Spleen (tissue), 7 donors: ENCODE measurements at regions not wholly inside any gene's neighbourhood (a gene's known extent, or its start where the extent isn't known, plus 50 kb on each side); places are given as distances from the start of the nearest gene placed in this dataset.

Source experiments
- POLR2A ChIP-seq, 3 donors: fragments of 450-650 bp; IDR thresholded peaks; one replicate each; pipeline ENCODE4 v1.5.1; 2017; ENCODE audit warnings: antibody characterized with exemption in 3 of 3, mild to moderate bottlenecking in 1 of 3
- TF ChIP-seq, protein P1 (sequence below), 11 experiments: fragments of 200-600 bp in 7 of 11; fragments of 450-650 bp in 4 of 11; sonication (generic) in 4 of 11; IDR thresholded peaks in 8 of 11; conservative IDR thresholded peaks in 3 of 11; 1 replicate in 7 of 11; 2 replicates in 4 of 11; pipeline versions ENCODE4 v1.4.0 to v1.8.0; 2016 to 2021; ENCODE audit warnings: antibody characterized with exemption in 11 of 11, inconsistent platforms in 4 of 11, mild to moderate bottlenecking in 1 of 11
- donor health status: DM: no; HTN: no; CAD: no; lungs with moderate emphysema.
- donor health status: DM: no; HTN: no; CAD: no.
- donor health status: DM: no; HTN: no; CAD: no.

DNA sequence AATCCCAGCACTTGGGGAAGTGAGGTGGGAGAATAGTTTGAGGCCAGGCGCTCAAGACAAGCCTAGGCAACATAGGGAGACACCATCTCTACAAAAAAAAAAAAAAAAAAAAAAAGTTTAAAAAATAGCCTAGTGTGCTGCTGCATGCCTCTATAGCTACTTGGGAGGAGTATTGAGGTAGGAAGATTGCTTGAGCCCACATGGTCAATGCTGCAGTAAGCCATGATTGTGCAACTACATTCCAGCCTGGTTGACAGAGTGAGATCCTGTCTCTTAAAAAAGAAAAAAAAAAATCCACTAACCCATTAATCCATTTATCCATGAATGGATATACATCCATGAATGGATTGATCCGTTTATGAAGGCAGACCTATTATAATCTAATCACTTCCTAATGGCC lies 1064.6 kb upstream of the EYS start:
- no peak for TF ChIP-seq POLR2A (IDR thresholded peaks at IDR 0.05)
- TF ChIP-seq, protein P1, sequence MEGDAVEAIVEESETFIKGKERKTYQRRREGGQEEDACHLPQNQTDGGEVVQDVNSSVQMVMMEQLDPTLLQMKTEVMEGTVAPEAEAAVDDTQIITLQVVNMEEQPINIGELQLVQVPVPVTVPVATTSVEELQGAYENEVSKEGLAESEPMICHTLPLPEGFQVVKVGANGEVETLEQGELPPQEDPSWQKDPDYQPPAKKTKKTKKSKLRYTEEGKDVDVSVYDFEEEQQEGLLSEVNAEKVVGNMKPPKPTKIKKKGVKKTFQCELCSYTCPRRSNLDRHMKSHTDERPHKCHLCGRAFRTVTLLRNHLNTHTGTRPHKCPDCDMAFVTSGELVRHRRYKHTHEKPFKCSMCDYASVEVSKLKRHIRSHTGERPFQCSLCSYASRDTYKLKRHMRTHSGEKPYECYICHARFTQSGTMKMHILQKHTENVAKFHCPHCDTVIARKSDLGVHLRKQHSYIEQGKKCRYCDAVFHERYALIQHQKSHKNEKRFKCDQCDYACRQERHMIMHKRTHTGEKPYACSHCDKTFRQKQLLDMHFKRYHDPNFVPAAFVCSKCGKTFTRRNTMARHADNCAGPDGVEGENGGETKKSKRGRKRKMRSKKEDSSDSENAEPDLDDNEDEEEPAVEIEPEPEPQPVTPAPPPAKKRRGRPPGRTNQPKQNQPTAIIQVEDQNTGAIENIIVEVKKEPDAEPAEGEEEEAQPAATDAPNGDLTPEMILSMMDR (IDR thresholded peaks at IDR 0.05 in 8 of 11, conservative IDR thresholded peaks at IDR 0.05 in 3 of 11) = no peak
